HG02623 (cell line): ENCODE measurements at regions not wholly inside any gene's neighbourhood (a gene's known extent, or its start where the extent isn't known, plus 50 kb on each side); places are given as distances from the start of the nearest gene placed in this dataset.

Experiments used
- ATAC-seq: cut with Tn5 transposase; IDR thresholded peaks from one replicate; pipeline ENCODE4 v1.9.1; 2021; ENCODE audit warnings: moderate library complexity; ENCODE audit not compliant: unreplicated experiment

DNA sequence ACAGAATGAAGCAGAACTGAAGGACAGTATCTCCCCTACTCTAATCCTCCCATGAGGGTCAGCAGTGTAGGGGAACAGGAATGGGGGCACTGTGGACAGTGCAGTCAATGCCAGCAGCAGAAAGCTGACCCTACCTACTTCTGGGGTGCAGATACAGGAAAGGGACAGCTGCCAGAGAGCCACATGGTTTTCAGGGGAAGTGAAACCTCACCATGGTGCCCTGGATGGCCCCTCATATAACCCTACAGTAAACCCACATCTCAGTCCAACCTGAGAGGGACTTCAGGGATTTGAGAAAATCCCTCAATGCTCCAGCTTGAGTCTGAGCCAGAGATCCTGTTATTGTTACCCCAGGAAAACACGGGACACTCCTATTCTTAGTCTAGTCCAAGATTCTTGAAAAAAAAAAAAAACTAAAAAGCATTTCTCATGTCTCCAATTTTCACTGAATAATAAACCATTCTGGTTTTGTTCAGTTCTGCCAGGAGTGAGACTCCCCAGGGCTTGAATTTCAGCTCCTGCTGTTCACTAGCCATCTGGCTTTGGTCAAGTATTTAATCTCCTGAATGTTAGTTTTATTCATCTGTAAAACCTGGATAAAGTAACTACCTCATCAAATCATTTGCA is 511.6 kb upstream of the ARGLU1 start:
- ATAC-seq, result no peak

GRCh38 chr13:107078229-107078765 is 510.4 kb upstream of the ARGLU1 start:
- no peak for ATAC-seq

GRCh38 chr13:107076801-107077200 is 508.9 kb upstream of the ARGLU1 start:
- no peak for ATAC-seq

GRCh38 chr13:107075576-107075975 is 507.6 kb upstream of the ARGLU1 start:
- no peak for ATAC-seq

DNA sequence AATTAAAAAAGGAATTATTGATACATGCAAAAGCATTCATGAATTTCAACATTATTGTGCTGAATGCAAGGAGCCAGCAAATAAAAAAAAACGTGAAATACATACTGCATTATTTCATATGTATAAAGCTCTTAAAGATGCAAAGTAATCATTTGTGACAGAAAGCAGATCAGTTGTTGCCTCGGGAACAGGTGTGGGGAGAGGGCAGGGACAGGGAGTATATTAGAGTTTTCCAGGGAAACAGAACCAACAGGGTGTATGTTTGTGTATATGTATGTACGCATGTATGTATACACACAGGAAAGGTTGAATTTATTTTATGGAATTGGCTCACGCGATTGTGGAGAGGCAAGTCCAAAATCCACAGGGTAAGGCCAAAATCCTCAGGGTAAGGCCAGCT is 502.9 kb upstream of the ARGLU1 start:
- ATAC-seq, result no peak

GRCh38 chr13:107069108-107069776 is 501.3 kb upstream of the ARGLU1 start:
- ATAC-seq, result no peak

GRCh38 chr13:107067381-107067780 is 499.4 kb upstream of the ARGLU1 start:
- no peak for ATAC-seq

- ATAC-seq, result no peak
Measured at GRCh38 chr13:107066355-107066754, 498.4 kb upstream of the ARGLU1 start.

GRCh38 chr13:107065036-107065435 is 497.1 kb upstream of the ARGLU1 start:
- no peak for ATAC-seq

GRCh38 chr13:107057028-107057631 is 489.2 kb upstream of the ARGLU1 start:
- ATAC-seq, result no peak

DNA sequence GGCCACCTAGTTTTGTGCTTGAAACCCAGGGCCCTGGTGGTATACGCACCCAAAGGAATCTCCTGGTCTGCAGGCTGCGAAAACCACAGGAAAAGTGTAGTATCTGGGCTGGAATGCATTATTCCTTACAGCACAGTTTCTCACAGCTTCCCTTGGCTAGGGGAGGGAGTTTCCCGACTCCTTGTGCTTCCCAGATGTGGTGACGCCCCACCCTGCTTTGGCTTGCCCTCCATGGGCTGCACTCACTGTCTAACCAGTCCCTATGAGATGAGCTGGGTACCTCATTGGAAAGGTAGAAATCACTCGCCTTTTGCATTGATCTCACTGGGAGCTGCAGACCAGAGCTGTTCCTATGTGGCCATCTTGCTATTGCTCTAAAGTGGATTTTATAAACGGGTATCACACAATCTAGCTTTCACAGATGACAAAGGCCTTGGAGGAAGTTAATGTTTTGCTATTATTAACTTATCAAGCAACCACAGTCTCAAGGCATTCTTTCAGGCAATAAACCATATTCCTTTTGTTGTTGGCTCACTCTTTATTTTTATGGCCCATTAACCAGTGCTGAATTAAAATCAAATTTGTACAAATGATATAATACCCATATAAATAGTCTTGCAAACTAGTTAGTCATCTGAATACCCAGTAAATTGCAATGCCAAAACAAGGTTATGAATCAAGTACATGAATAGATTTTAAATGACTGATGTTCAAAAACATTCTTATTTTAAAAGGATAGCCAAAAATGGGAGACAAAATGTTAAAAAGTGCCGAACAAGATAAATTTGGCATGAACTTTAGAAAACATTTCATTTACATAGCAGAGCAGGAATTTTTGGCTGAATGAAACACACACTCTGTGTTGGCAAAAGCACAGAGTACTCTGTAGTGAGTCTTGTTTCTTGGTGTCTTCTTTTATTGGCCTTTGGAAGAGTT is 475.4 kb upstream of the ARGLU1 start:
- no peak for ATAC-seq

DNA sequence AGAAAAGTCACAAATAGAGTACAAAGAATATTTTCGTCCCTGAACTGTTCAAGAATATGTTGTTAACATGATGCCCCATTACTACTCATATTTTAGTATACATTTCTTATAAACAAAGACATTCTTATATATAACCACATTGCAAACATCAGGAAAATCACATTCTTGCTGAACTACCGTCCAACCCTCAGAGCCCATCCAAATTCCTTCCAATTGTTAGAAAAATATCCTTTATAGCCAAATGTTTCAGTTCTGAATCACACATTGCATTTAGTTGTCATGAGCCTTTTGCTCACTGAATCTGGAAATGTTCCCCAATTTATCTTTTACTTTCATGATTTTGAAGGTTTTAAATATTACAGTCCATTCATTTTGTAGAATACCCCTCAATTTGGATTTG is 467.8 kb upstream of the ARGLU1 start:
- no peak for ATAC-seq

DNA sequence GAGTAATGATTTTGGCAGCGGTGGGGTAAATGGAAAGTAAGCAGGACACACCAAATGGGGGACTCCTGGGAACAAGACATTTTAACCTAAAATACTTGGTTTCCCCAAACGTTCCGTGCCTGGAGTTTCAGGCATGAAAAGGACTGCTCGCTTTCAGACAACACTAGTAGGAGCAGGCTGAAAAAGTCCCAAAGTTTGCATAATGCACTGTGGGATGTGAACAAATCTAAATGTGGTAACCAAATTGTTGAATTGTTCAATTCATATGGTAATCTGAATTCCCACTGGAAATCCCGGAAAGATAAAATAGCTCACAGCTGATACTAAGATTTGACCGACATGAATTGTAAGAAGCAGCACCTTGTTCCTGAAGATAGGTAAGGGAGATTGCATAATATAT is 467.2 kb upstream of the ARGLU1 start:
- ATAC-seq, result no peak

- ATAC-seq, result no peak
Measured at GRCh38 chr13:107034236-107034872, 466.4 kb upstream of the ARGLU1 start.

GRCh38 chr13:107031716-107032115 is 463.8 kb upstream of the ARGLU1 start:
- no peak for ATAC-seq

- no peak for ATAC-seq
Measured at GRCh38 chr13:107028751-107029150, 460.8 kb upstream of the ARGLU1 start.

DNA sequence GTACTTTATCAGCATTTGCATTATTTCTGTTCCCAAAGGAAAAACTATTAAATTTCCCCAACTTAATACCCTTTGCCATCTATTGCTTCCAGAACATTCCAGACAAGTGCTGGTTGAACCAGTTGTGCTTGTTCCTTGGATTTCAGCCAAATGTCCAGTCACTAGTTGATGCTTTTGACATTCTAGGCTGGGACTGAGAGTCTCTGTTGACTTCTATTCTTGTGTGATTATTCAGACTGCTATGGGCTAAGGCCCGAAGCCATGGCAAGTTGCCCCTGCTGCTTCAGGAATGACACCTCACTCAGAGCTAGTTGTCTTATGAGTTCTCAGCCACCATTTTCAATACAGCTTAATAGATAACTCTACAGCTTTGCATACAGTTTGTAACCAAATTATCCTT is 458.1 kb upstream of the ARGLU1 start:
- no peak for ATAC-seq

- no peak for ATAC-seq
Measured at GRCh38 chr13:107023335-107023734, 455.4 kb upstream of the ARGLU1 start.

DNA sequence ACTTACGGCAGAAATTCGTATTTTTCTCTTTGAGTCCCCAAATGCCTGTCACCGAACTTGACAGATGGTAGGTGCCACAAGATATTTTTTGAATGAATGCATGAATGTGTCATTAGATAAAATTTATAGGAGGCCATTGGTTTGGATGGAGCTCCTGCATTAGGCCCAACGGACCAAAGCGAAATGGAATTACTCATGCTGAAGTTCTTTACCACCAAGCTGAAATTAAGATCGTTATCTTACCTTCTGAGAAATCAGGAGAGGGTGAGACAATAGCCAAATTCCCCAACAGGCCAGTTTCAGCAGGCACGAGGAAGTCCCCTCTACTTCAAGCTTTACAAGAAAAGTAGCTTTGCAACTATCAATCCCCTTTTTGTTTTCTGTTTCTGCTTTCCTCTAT is 452.5 kb upstream of the ARGLU1 start:
- no peak for ATAC-seq

- ATAC-seq, result no peak
Measured at GRCh38 chr13:107018285-107018684, 450.3 kb upstream of the ARGLU1 start.

GRCh38 chr13:107006661-107007060 is 438.7 kb upstream of the ARGLU1 start:
- ATAC-seq, result no peak
